Umbilical cord (tissue), 1 donor: ENCODE measurements at regions not wholly inside any gene's neighbourhood (a gene's known extent, or its start where the extent isn't known, plus 50 kb on each side); places are given as distances from the start of the nearest gene placed in this dataset.
"Not testable (repeated sequence)": the region's sequence is repeated elsewhere in the genome, so short reads cannot be mapped to it uniquely, and the experiment has no call there.

Experiments used
- DNase-seq: peaks from one replicate; pipeline ENCODE4 v3.0.0-alpha.2; 2015; ENCODE audit warnings: low spot score

- no peak for DNase-seq
Observed at GRCh38 chr5:89229331-89230070, 346.5 kb upstream of the MEF2C start.

DNA sequence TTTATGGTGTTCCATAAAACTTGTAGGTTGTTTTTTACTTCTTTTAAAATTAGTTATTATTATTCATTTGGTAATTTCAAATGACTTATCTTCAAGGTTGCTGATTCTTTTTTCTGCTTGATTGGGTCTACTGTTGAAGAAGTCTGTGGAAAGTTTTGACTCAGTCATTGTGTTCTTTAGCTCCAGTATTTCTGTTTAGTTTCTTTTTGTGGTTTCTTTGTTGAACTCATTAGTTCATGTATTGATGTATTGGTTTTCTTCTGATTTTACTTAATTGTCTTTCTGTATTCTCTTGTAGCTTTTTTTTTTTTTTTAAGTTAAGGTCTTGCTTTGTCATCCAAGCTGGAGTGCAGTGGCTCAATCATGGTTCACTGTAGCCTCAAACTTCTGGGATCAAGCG lies 345.4 kb upstream of the MEF2C start:
- DNase-seq: no peak

- no peak for DNase-seq
Observed at GRCh38 chr5:89218364-89218763, 335.4 kb upstream of the MEF2C start.

DNA sequence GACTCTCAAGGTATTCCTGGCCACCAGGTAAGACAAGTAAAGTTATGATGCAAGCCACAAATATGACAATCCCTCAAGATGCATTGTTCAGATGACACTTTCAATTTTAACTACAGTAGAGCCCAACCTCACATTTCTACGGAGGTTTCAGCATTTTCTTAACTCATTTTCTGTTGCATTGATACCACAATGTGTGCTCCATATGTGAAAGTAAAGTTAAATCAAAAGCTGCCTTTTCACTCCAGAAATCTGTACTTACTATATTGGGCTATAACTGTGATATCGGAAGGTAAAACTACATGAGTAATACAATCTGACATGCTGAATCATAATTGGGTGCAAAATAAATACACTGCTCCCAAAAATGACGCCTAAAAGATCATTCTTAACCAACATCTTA lies 333.6 kb upstream of the MEF2C start:
- no peak for DNase-seq

DNA sequence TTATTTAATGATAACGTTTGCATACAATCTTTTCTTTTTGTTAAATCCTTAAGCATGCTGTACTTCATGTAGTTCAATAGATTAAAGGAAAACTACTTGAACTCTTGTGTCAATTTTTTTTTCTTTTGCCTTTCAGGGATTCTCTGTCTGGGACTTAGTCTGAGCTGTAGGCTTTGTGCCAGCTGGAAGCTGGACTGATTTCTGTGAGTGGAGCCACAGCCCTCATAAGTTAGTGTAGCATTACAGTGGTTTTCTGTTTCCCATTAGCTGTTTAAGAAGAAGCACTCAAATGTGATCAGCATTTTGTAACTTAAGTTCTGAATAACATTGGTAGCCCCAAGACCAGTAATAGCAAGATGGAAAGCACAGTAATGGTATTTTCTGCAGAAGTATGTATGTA lies 330.6 kb upstream of the MEF2C start:
- peak; percentile 94 for DNase-seq

GRCh38 chr5:89211836-89212235 lies 328.9 kb upstream of the MEF2C start:
- peak; percentile 45 for DNase-seq

- no peak for DNase-seq
Observed at GRCh38 chr5:89208811-89209210, 325.8 kb upstream of the MEF2C start.

GRCh38 chr5:89208392-89208791 lies 325.4 kb upstream of the MEF2C start:
- no peak for DNase-seq

- no peak for DNase-seq
Observed at GRCh38 chr5:89204756-89205155, 321.8 kb upstream of the MEF2C start.

GRCh38 chr5:89203611-89204010 lies 320.6 kb upstream of the MEF2C start:
- DNase-seq: no peak

DNA sequence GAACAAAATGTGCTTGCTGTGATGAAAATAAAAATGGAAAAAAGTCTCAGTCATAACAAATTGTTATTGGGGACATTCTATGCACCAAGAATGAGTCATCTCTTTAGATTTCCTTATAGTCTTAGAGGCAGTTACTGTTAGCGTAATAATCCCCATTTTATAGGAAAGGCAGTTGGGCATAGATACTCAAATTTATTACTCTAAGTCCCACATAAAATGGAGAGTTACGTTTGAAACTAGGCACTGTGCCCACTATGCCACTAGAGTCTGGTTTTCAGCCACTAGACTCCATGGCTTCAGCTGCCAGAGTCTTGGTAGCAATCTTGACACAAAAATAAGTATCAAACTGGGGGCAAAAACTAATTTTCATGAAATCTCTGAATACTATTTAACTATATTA lies 317.9 kb upstream of the MEF2C start:
- no peak for DNase-seq

GRCh38 chr5:89199306-89199705 lies 316.3 kb upstream of the MEF2C start:
- no peak for DNase-seq

DNA sequence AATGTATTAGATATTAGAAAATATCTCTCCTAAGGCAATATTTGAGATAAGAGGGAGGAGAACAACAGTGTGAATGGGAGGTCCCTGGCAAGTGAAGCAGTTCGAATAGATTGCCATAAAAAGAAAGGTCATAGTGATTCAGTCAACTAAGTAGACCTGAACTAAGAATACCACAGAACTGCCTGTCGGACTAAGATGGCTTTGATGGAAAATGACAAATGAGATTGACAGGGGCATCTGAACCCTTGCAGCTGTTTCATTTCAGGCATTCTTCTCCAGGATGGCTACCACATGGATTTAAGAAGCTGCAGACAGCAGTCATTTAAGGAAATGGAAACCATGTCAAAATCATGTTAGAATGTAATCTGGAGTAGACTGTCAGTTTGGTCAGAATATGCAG lies 308.4 kb upstream of the MEF2C start:
- no peak for DNase-seq

GRCh38 chr5:89190515-89191265 lies 307.7 kb upstream of the MEF2C start:
- DNase-seq: no peak

- no peak for DNase-seq
Observed at GRCh38 chr5:89187883-89188465, 305.0 kb upstream of the MEF2C start.

DNA sequence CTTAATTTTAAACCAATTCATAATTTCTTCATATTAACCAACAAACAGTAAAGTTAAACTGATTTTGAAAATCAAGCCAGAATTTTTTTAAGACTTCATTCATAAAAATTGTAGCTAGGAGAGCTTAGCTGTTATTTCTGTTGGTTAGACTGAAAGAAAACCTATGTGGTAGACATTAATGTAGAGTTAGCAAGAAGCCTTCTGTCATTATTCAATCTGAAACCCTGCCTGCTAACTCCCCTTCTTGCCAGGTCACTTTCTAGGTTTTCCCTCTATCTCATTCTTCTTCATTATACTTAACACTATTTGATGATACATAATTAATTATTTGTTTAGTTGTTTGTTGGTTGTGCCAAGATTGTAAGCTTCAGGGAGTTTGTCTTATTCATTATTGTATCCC lies 304.3 kb upstream of the MEF2C start:
- DNase-seq: no peak

GRCh38 chr5:89181546-89181945 lies 298.6 kb upstream of the MEF2C start:
- DNase-seq: peak; percentile 11

GRCh38 chr5:89179731-89180130 lies 296.7 kb upstream of the MEF2C start:
- no peak for DNase-seq

GRCh38 chr5:89178541-89178940 lies 295.6 kb upstream of the MEF2C start:
- DNase-seq: no peak

GRCh38 chr5:89173528-89173927 lies 290.5 kb upstream of the MEF2C start:
- DNase-seq: no peak

- DNase-seq: no peak
Observed at GRCh38 chr5:89168766-89169165, 285.8 kb upstream of the MEF2C start.

DNA sequence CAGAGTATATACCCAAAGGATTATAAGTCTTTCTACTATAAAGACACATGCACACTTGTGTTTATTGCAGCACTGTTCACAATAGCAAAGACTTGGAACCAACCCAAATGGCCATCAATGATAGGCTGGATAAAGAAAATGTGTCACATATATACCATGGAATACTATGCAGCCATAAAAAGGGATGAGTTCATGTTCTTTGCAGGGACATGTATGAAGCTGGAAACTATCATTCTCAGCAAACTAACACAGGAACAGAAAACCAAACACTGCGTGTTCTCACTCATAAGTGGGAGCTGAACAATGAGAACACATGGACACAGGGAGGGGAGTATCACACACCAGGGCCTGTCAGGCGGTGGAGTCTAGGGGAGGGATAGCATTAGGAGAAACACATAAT lies 281.7 kb upstream of the MEF2C start:
- DNase-seq: not testable (repeated sequence)

DNA sequence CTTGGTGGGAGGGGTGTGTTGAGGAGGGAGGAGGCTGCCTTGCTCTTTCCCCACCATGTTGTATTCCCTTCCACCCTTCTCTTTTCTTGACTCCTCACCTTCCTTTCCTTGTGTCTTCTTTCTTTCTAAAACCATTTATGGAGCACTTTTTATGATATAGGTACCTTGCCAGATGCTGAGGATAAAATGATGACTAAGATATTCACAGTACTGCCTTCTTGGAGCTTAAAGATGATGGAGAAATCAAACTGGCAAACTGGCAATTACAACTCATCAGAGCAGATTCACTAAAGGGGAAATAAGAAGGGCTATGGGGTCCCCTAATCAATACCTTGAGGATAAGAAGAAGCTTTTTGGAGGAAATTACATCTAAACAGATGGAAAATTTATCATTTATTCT lies 273.2 kb upstream of the MEF2C start:
- DNase-seq: no peak
